Coronary artery (tissue), 2 donors: ENCODE measurements at regions not wholly inside any gene's neighbourhood (a gene's known extent, or its start where the extent isn't known, plus 50 kb on each side); places are given as distances from the start of the nearest gene placed in this dataset.

Experiments
- DNase-seq: peaks from one replicate; pipeline ENCODE4 v3.0.0-alpha.2; 2017; ENCODE audit warnings: low spot score
- H3K27ac ChIP-seq, 2 donors: fragments of 200-600 bp; sonication (generic); one replicate each; pipeline ENCODE4 v1.5.1; 2016 to 2019
- H3K4me3 ChIP-seq: fragments of 200-600 bp; sonication (generic); 2 replicates; pipeline ENCODE4 v1.5.1; 2016; ENCODE audit warnings: mild to moderate bottlenecking, moderate library complexity
- CTCF ChIP-seq: fragments of 200-600 bp; sonication (generic); IDR thresholded peaks from one replicate; pipeline ENCODE4 v1.5.1; 2019; ENCODE audit warnings: antibody characterized with exemption

- H3K27ac ChIP-seq = no peak overlapping the region
- no peak for TF ChIP-seq CTCF
- H3K4me3 ChIP-seq = no peak overlapping the region
- DNase-seq = no peak
These were observed 163.5 kb upstream of the LYZL2 start for GRCh38 chr10:30793093-30793492.

GRCh38 chr10:30792025-30792424 is 162.5 kb upstream of the LYZL2 start:
- DNase-seq = no peak
- Histone ChIP-seq H3K27ac (no peak overlapping the region), H3K4me3 (no peak overlapping the region)
- no peak for TF ChIP-seq CTCF

GRCh38 chr10:30791197-30791611 is 161.7 kb upstream of the LYZL2 start:
- H3K27ac ChIP-seq = no peak overlapping the region
- no peak for TF ChIP-seq CTCF
- no peak overlapping the region for H3K4me3 ChIP-seq
- DNase-seq = no peak

GRCh38 chr10:30789806-30790205 is 160.3 kb upstream of the LYZL2 start:
- no peak for TF ChIP-seq CTCF
- no peak overlapping the region for H3K27ac ChIP-seq
- no peak overlapping the region for H3K4me3 ChIP-seq
- no peak for DNase-seq

- no peak for TF ChIP-seq CTCF
- Histone ChIP-seq H3K27ac (no peak overlapping the region), H3K4me3 (no peak overlapping the region)
- no peak for DNase-seq
These were observed 158.8 kb upstream of the LYZL2 start for GRCh38 chr10:30788307-30788706.

GRCh38 chr10:30786906-30787305 is 157.4 kb upstream of the LYZL2 start:
- DNase-seq = no peak
- Histone ChIP-seq H3K27ac (peak overlapping the region in 1 of 2 donors; percentile 93), H3K4me3 (no peak overlapping the region)
- TF ChIP-seq CTCF = no peak

- H3K27ac ChIP-seq = peak overlapping the region; percentile 93 to 99
- H3K4me3 ChIP-seq = no peak overlapping the region
- DNase-seq = no peak
- TF ChIP-seq CTCF = no peak
These were observed 156.6 kb upstream of the LYZL2 start for GRCh38 chr10:30786131-30786530.
